IMR-90 (cell line): ENCODE measurements at regions not wholly inside any gene's neighbourhood (a gene's known extent, or its start where the extent isn't known, plus 50 kb on each side); places are given as distances from the start of the nearest gene placed in this dataset.

ENCODE experiments used
- ATAC-seq: fragments of 200-7000 bp; cut with Tn5 transposase; 2 replicates; pipeline ENCODE4 v1.9.1; 2020; ENCODE audit warnings: low read depth, mild to moderate bottlenecking, moderate library complexity
- BruUV-seq: library from RNA; stranded (reverse); fragments of 400-500 nt; replicated peaks from 2 replicates; lab custom pipeline; 2021; lab: Mats Ljungman, UMichigan
- CTCF ChIA-PET: fragments of 300-600 bp; formaldehyde crosslinking; extraction: SDS; loops from one replicate; lab custom pipeline; 2021; ENCODE audit warnings: antibody characterized with exemption; lab: Yijun Ruan, JAX
- POLR2A ChIA-PET: fragments of 300-600 bp; sonication (Branson Sonifier 250); formaldehyde crosslinking; loops from one replicate; lab custom pipeline; 2022; ENCODE audit warnings: antibody characterized with exemption; ENCODE audit not compliant: unreplicated experiment; lab: Charles Lee
- DNase-seq: peaks from one replicate; pipeline ENCODE4 v3.0.0; 2013
- H2AFZ ChIP-seq: replicated peaks from 2 replicates; pipeline ENCODE3; 2013; ENCODE audit warnings: low read length, mild to moderate bottlenecking; ENCODE audit not compliant: poor library complexity
- H2AK5ac ChIP-seq: 2 replicates; pipeline ENCODE4 v1.6.1; 2013; ENCODE audit warnings: low read depth, low read length, inconsistent platforms
- H2AK9ac ChIP-seq: replicated peaks from 2 replicates; pipeline ENCODE3; 2013; ENCODE audit warnings: mild to moderate bottlenecking, low read depth, low read length, moderate library complexity; ENCODE audit not compliant: poor library complexity
- H2BK120ac ChIP-seq: 2 replicates; pipeline ENCODE4 v1.6.1; 2013; ENCODE audit warnings: low read depth, low read length, inconsistent platforms
- H2BK15ac ChIP-seq: 3 replicates; pipeline ENCODE4 v1.6.1; 2013; ENCODE audit warnings: low read depth, low read length, inconsistent platforms
- H2BK20ac ChIP-seq: 2 replicates; pipeline ENCODE4 v1.6.1; 2013; ENCODE audit warnings: low read depth, mild to moderate bottlenecking, inconsistent platforms, low read length, moderate library complexity
- H2BK5ac ChIP-seq: 2 replicates; pipeline ENCODE4 v1.6.1; 2013; ENCODE audit warnings: mild to moderate bottlenecking, low read depth, low read length, inconsistent platforms; ENCODE audit not compliant: poor library complexity, severe bottlenecking
- H3K14ac ChIP-seq: replicated peaks from 2 replicates; pipeline ENCODE4 v1.6.1; 2013; ENCODE audit warnings: low read depth, low read length, inconsistent platforms
- H3K18ac ChIP-seq: 2 replicates; pipeline ENCODE4 v1.6.1; 2013; ENCODE audit warnings: low read depth, low read length, control low read depth
- H3K23ac ChIP-seq: 2 replicates; pipeline ENCODE4 v1.6.1; 2013; ENCODE audit warnings: low read depth, low read length, inconsistent platforms
- H3K27ac ChIP-seq: 2 replicates; pipeline ENCODE4 v1.5.1; 2013; ENCODE audit warnings: mild to moderate bottlenecking, control low read depth, low read length; ENCODE audit not compliant: insufficient read depth
- H3K27me3 ChIP-seq: 2 replicates; pipeline ENCODE4 v1.6.1; 2013; ENCODE audit warnings: low read length; ENCODE audit not compliant: control insufficient read depth, insufficient read depth
- H3K36me3 ChIP-seq: 2 replicates; pipeline ENCODE4 v1.6.1; 2013; ENCODE audit warnings: low read length, mixed read lengths; ENCODE audit not compliant: control insufficient read depth, insufficient read depth
- H3K4ac ChIP-seq: 2 replicates; pipeline ENCODE4 v1.6.1; 2013; ENCODE audit warnings: low read depth, low read length, inconsistent platforms
- H3K4me1 ChIP-seq: 2 replicates; pipeline ENCODE4 v1.6.1; 2013; ENCODE audit warnings: low read length, mixed read lengths; ENCODE audit not compliant: control insufficient read depth, insufficient read depth
- H3K4me2 ChIP-seq: 2 replicates; pipeline ENCODE4 v1.6.1; 2013; ENCODE audit warnings: low read depth, mild to moderate bottlenecking, control low read depth, low read length, moderate library complexity
- H3K4me3 ChIP-seq: 2 replicates; pipeline ENCODE4 v1.5.1; 2013; ENCODE audit warnings: low read depth, mild to moderate bottlenecking, control low read depth, low read length, moderate library complexity; ENCODE audit not compliant: insufficient read depth
- H3K56ac ChIP-seq: 2 replicates; pipeline ENCODE4 v1.6.1; 2013; ENCODE audit warnings: low read length, inconsistent platforms; ENCODE audit not compliant: insufficient read depth; ENCODE audit errors: extremely low read depth
- H3K79me1 ChIP-seq, 2 experiments: 2 replicates each; pipeline ENCODE4 v1.6.1; 2013; ENCODE audit warnings: low read length in 2 of 2, inconsistent platforms in 1 of 2, low read depth in 1 of 2
- H3K9ac ChIP-seq: 2 replicates; pipeline ENCODE4 v1.6.1; 2013; ENCODE audit warnings: low read depth, low read length, control low read depth
- H3K9me1 ChIP-seq: 2 replicates; pipeline ENCODE4 v1.6.1; 2013; ENCODE audit warnings: low read length, inconsistent platforms; ENCODE audit not compliant: insufficient read depth
- H3K9me3 ChIP-seq: 2 replicates; pipeline ENCODE4 v1.6.1; 2013; ENCODE audit warnings: low read length; ENCODE audit not compliant: control insufficient read depth, insufficient read depth
- H4K20me1 ChIP-seq: 2 replicates; pipeline ENCODE4 v1.6.1; 2013; ENCODE audit warnings: low read length, inconsistent platforms; ENCODE audit not compliant: insufficient read depth
- H4K5ac ChIP-seq: 2 replicates; pipeline ENCODE4 v1.6.1; 2013; ENCODE audit warnings: mild to moderate bottlenecking, low read depth, low read length, control low read depth
- H4K8ac ChIP-seq, 2 experiments: 2 replicates each; pipeline ENCODE4 v1.6.1; 2013; ENCODE audit warnings: low read depth in 2 of 2, low read length in 2 of 2, control low read depth in 1 of 2, inconsistent platforms in 1 of 2
- H4K91ac ChIP-seq: 2 replicates; pipeline ENCODE4 v1.6.1; 2013; ENCODE audit warnings: low read depth, low read length, inconsistent platforms; ENCODE audit not compliant: insufficient read depth
- BHLHE40 ChIP-seq: fragments of 150-350 bp; IDR thresholded peaks from 2 replicates; pipeline ENCODE4 v1.6.1; 2016; ENCODE audit warnings: mild to moderate bottlenecking, low read depth, low read length
- CEBPB ChIP-seq: IDR thresholded peaks from 2 replicates; pipeline ENCODE4 v1.6.1; 2012; ENCODE audit warnings: low read depth, low read length, improper control_type of control experiment
- CHD1 ChIP-seq: IDR thresholded peaks from 2 replicates; pipeline ENCODE4 v1.6.1; 2012; ENCODE audit warnings: low read depth, low read length, improper control_type of control experiment
- CTCF ChIP-seq: conservative IDR thresholded peaks from 2 replicates; pipeline ENCODE4 v1.5.1; 2012; ENCODE audit warnings: mild to moderate bottlenecking, low read depth, low read length, improper control_type of control experiment
- ELK1 ChIP-seq: fragments of 150-350 bp; IDR thresholded peaks from 2 replicates; pipeline ENCODE4 v1.6.1; 2016; ENCODE audit warnings: low read depth, mild to moderate bottlenecking, low read length, moderate library complexity, borderline replicate concordance
- FOS ChIP-seq: fragments of 150-350 bp; IDR thresholded peaks from 2 replicates; pipeline ENCODE4 v1.6.1; 2016; ENCODE audit warnings: low read depth, low read length
- MAFK ChIP-seq: IDR thresholded peaks from 2 replicates; pipeline ENCODE4 v1.6.1; 2012; ENCODE audit warnings: low read depth, low read length, improper control_type of control experiment
- MAZ ChIP-seq: IDR thresholded peaks from 2 replicates; pipeline ENCODE4 v1.6.1; 2012; ENCODE audit warnings: low read depth, mild to moderate bottlenecking, low read length, improper control_type of control experiment, moderate library complexity, borderline replicate concordance
- MXI1 ChIP-seq: IDR thresholded peaks from 2 replicates; pipeline ENCODE4 v1.6.1; 2012; ENCODE audit warnings: low read depth, mild to moderate bottlenecking, low read length, moderate library complexity, borderline replicate concordance
- NFE2L2 ChIP-seq: fragments of 150-350 bp; IDR thresholded peaks from 2 replicates; pipeline ENCODE4 v1.6.1; 2016; ENCODE audit warnings: low read depth, mild to moderate bottlenecking, low read length
- POLR2A ChIP-seq: IDR thresholded peaks from 2 replicates; pipeline ENCODE4 v1.6.1; 2012; ENCODE audit warnings: mild to moderate bottlenecking, low read depth, low read length
- RAD21 ChIP-seq: IDR thresholded peaks from 2 replicates; pipeline ENCODE4 v1.6.1; 2012; ENCODE audit warnings: low read length, improper control_type of control experiment
- RCOR1 ChIP-seq: IDR thresholded peaks from 2 replicates; pipeline ENCODE4 v1.6.1; 2012; ENCODE audit warnings: mild to moderate bottlenecking, low read length, improper control_type of control experiment; ENCODE audit not compliant: insufficient replicate concordance
- RFX5 ChIP-seq: IDR thresholded peaks from 2 replicates; pipeline ENCODE4 v1.8.0; 2012; ENCODE audit warnings: low read depth, mild to moderate bottlenecking, low read length, moderate library complexity
- SMC3 ChIP-seq: fragments of 150-350 bp; IDR thresholded peaks from 2 replicates; pipeline ENCODE4 v1.6.1; 2016; ENCODE audit warnings: low read depth, mild to moderate bottlenecking, antibody characterized with exemption, low read length, moderate library complexity
- USF2 ChIP-seq: fragments of 150-350 bp; IDR thresholded peaks from 2 replicates; pipeline ENCODE4 v1.6.1; 2017; ENCODE audit warnings: mild to moderate bottlenecking, antibody characterized with exemption, low read length, low read depth
- WGBS, 2 experiments: methylation state at CpG; one replicate each; pipeline versions ENCODE4 v1.1.5 to v1.1.7; 2013; ENCODE audit warnings: missing lambda C conversion rate in 2 of 2; ENCODE audit not compliant: insufficient read length in 1 of 2; ENCODE audit errors: extremely low coverage in 2 of 2; 5-methylcytosine and 5-hydroxymethylcytosine counted together
- dilution Hi-C: fragments of 300-500 bp; cut with HindIII; formaldehyde crosslinking; loops from one replicate; pipeline ENCODE4 v1.14.3; 2018; ENCODE audit warnings: low sequenced_read_pairs; ENCODE audit not compliant: unreplicated experiment
- in situ Hi-C: fragments of 300-500 bp; cut with MboI; formaldehyde crosslinking; loops from 3 replicates; pipeline ENCODE4 v1.14.3; 2019; ENCODE audit warnings: low sequenced_read_pairs, inconsistent platforms, mixed read lengths
- intact Hi-C: fragments of 100-400 bp; cut with micrococcal nuclease; formaldehyde crosslinking; loops from 2 replicates; pipeline ENCODE4 v1.10.0; 2022

- no TSS peak for BruUV-seq
These were observed 182.3 kb downstream of the BARHL2 start for GRCh38 chr1:90534663-90535295.

More at GRCh38 chr1:90534663-90535295, 182.3 kb downstream of the BARHL2 start:
- no peak overlapping the region for H2AK9ac ChIP-seq
- CTCF ChIA-PET: no interaction called here
- no peak overlapping the region for H3K27ac ChIP-seq
- H3K79me1 ChIP-seq: no peaks in the 10 kb centered on the region
- WGBS, 2 experiments: no CpG with 5 or more reads among the region's 6 CpGs
- DNase-seq: no peak
- H3K56ac ChIP-seq: no peak overlapping the region
- H2BK15ac ChIP-seq: no peak overlapping the region
- ATAC-seq: no peak
- dilution Hi-C loops (no loop called here), intact Hi-C loops (no loop called here), in situ Hi-C loops (no loop called here)
- H3K9ac ChIP-seq: no peak overlapping the region
- H3K4ac ChIP-seq: no peak overlapping the region
- no peak overlapping the region for H2BK120ac ChIP-seq
- TF ChIP-seq MXI1 (no peak), CTCF (no peak), USF2 (no peak), POLR2A (no peak), BHLHE40 (no peak), CHD1 (no peak), CEBPB (no peak), MAZ (no peak), RAD21 (no peak), FOS (no peak), ELK1 (no peak), NFE2L2 (no peak), RFX5 (no peak), RCOR1 (no peak), MAFK (no peak), SMC3 (no peak)
- H3K4me1 ChIP-seq: no peaks in the 10 kb centered on the region
- H4K91ac ChIP-seq: no peak overlapping the region
- no peak overlapping the region for H2BK5ac ChIP-seq
- no peak overlapping the region for H3K4me2 ChIP-seq
- H3K4me3 ChIP-seq: no peak overlapping the region
- H3K23ac ChIP-seq: no peak overlapping the region
- no peak overlapping the region for H2AFZ ChIP-seq
- H3K9me1 ChIP-seq: no peaks in the 10 kb centered on the region
- H4K5ac ChIP-seq: no peak overlapping the region
- POLR2A ChIA-PET: no interaction called here
- no peak overlapping the region for H2AK5ac ChIP-seq
- no peak overlapping the region for H3K14ac ChIP-seq
- H4K20me1 ChIP-seq: no peaks in the 10 kb centered on the region
- H3K9me3 ChIP-seq: no peaks in the 10 kb centered on the region
- H3K27me3 ChIP-seq: no peaks in the 10 kb centered on the region
- no peak overlapping the region for H4K8ac ChIP-seq
- H2BK20ac ChIP-seq: no peak overlapping the region
- no peak overlapping the region for H3K18ac ChIP-seq
- H3K36me3 ChIP-seq: no peaks in the 10 kb centered on the region
